HG03460 (cell line): ENCODE measurements at regions not wholly inside any gene's neighbourhood (a gene's known extent, or its start where the extent isn't known, plus 50 kb on each side); places are given as distances from the start of the nearest gene placed in this dataset.
"Not testable (repeated sequence)": the region's sequence is repeated elsewhere in the genome, so short reads cannot be mapped to it uniquely, and the experiment has no call there.

ENCODE experiments used
- ATAC-seq: cut with Tn5 transposase; IDR thresholded peaks from one replicate; pipeline ENCODE4 v1.9.1; 2021; ENCODE audit not compliant: unreplicated experiment

GRCh38 chr13:43946281-43946680, 66.6 kb downstream of the LACC1 start:
- ATAC-seq: no peak

- ATAC-seq: no peak
These were observed 68.3 kb downstream of the LACC1 start for GRCh38 chr13:43947897-43948458.

GRCh38 chr13:43953370-43953769, 73.7 kb downstream of the LACC1 start:
- ATAC-seq: no peak

- not testable (repeated sequence) for ATAC-seq
These were observed 77.3 kb downstream of the LACC1 start for GRCh38 chr13:43956975-43957374.

GRCh38 chr13:43959291-43959690, 79.6 kb downstream of the LACC1 start:
- no peak for ATAC-seq

GRCh38 chr13:43961909-43962308, 82.2 kb downstream of the LACC1 start:
- no peak for ATAC-seq

- ATAC-seq: no peak
These were observed 84.0 kb downstream of the LACC1 start for GRCh38 chr13:43963726-43964125.

- no peak for ATAC-seq
These were observed 85.2 kb downstream of the LACC1 start for GRCh38 chr13:43964698-43965458.

GRCh38 chr13:43965459-43965845, 85.7 kb downstream of the LACC1 start:
- ATAC-seq: no peak

GRCh38 chr13:43968251-43968942, 88.7 kb downstream of the LACC1 start:
- ATAC-seq: not testable (repeated sequence)

GRCh38 chr13:43968943-43969690, 89.4 kb downstream of the LACC1 start:
- not testable (repeated sequence) for ATAC-seq

GRCh38 chr13:43969919-43970318, 90.2 kb downstream of the LACC1 start:
- ATAC-seq: not testable (repeated sequence)

GRCh38 chr13:43970520-43971242, 91.0 kb downstream of the LACC1 start:
- not testable (repeated sequence) for ATAC-seq

- not testable (repeated sequence) for ATAC-seq
These were observed 91.6 kb downstream of the LACC1 start for GRCh38 chr13:43971324-43971723.

- ATAC-seq: no peak
These were observed 98.2 kb downstream of the LACC1 start for GRCh38 chr13:43977911-43978310.

GRCh38 chr13:43978688-43979087, 99.0 kb downstream of the LACC1 start:
- no peak for ATAC-seq

- ATAC-seq: no peak
These were observed 99.8 kb downstream of the LACC1 start for GRCh38 chr13:43979492-43979891.

GRCh38 chr13:43980587-43980986, 100.9 kb downstream of the LACC1 start:
- ATAC-seq: no peak

GRCh38 chr13:43981091-43981490, 101.4 kb downstream of the LACC1 start:
- no peak for ATAC-seq

- ATAC-seq: no peak
These were observed 102.0 kb downstream of the LACC1 start for GRCh38 chr13:43981512-43982301.
